Ammon's horn (tissue), 1 donor: ENCODE measurements at regions not wholly inside any gene's neighbourhood (a gene's known extent, or its start where the extent isn't known, plus 50 kb on each side); places are given as distances from the start of the nearest gene placed in this dataset.

Experiments used
- DNase-seq: peaks from one replicate; pipeline ENCODE4 v3.0.0-alpha.2; 2016; ENCODE audit warnings: low spot score

GRCh38 chr22:22802339-22802970 lies 85.2 kb upstream of the IGLL5 start:
- DNase-seq: no peak

GRCh38 chr22:22803285-22803853 lies 84.2 kb upstream of the IGLL5 start:
- DNase-seq: no peak

- peak; percentile 20 for DNase-seq
Measured at GRCh38 chr22:22810018-22810427, 77.6 kb upstream of the IGLL5 start.

GRCh38 chr22:22810471-22810870 lies 77.1 kb upstream of the IGLL5 start:
- DNase-seq: no peak

- no peak for DNase-seq
Measured at GRCh38 chr22:22811016-22812009, 76.3 kb upstream of the IGLL5 start.

- DNase-seq: no peak
Measured at GRCh38 chr22:22812031-22812905, 75.3 kb upstream of the IGLL5 start.

GRCh38 chr22:22813126-22814075 lies 74.2 kb upstream of the IGLL5 start:
- no peak for DNase-seq

GRCh38 chr22:22814666-22815396 lies 72.8 kb upstream of the IGLL5 start:
- DNase-seq: no peak

- no peak for DNase-seq
Measured at GRCh38 chr22:22815397-22816170, 72.0 kb upstream of the IGLL5 start.

- DNase-seq: no peak
Measured at GRCh38 chr22:22816171-22816514, 71.5 kb upstream of the IGLL5 start.

- no peak for DNase-seq
Measured at GRCh38 chr22:22816766-22817410, 70.7 kb upstream of the IGLL5 start.

- DNase-seq: no peak
Measured at GRCh38 chr22:22817468-22818201, 70.0 kb upstream of the IGLL5 start.

GRCh38 chr22:22818202-22818538 lies 69.4 kb upstream of the IGLL5 start:
- DNase-seq: no peak

- no peak for DNase-seq
Measured at GRCh38 chr22:22818861-22819855, 68.5 kb upstream of the IGLL5 start.

- no peak for DNase-seq
Measured at GRCh38 chr22:22820076-22820475, 67.5 kb upstream of the IGLL5 start.

- no peak for DNase-seq
Measured at GRCh38 chr22:22820626-22821025, 67.0 kb upstream of the IGLL5 start.

- DNase-seq: no peak
Measured at GRCh38 chr22:22821340-22821739, 66.3 kb upstream of the IGLL5 start.
